HCT116 (cell line): ENCODE measurements at regions not wholly inside any gene's neighbourhood (a gene's known extent, or its start where the extent isn't known, plus 50 kb on each side); places are given as distances from the start of the nearest gene placed in this dataset.

Experiments used
- ATAC-seq: fragments of 200-7000 bp; cut with Tn5 transposase; 2 replicates; pipeline ENCODE4 v1.9.1; 2020; ENCODE audit warnings: mild to moderate bottlenecking, moderate library complexity
- BruUV-seq: library from RNA; stranded (reverse); fragments of 400-500 nt; replicated peaks from 2 replicates; lab custom pipeline; 2021; lab: Mats Ljungman, UMichigan
- CTCF ChIA-PET: fragments of 300-600 bp; sonication (Branson Sonifier 250); formaldehyde crosslinking; loops from one replicate; lab custom pipeline; 2021; ENCODE audit warnings: antibody characterized with exemption; lab: Charles Lee
- POLR2A ChIA-PET: fragments of 300-600, 350-600 bp; sonication (Branson Sonifier 250); formaldehyde crosslinking; loops from one replicate; lab custom pipeline; 2021; ENCODE audit warnings: antibody characterized with exemption; lab: Charles Lee
- RAD21 ChIA-PET, 2 experiments: fragments of 300-600 bp; sonication (Branson Sonifier 250); formaldehyde crosslinking; loops; one replicate each; lab custom pipeline; 2023; ENCODE audit warnings: low total read pairs in 2 of 2; ENCODE audit not compliant: uncharacterized antibody in 2 of 2, unreplicated experiment in 2 of 2, low non-redundant PET in 1 of 2; lab: Charles Lee
- DNase-seq: peaks from one replicate; pipeline ENCODE4 v3.0.0-alpha.2; 2010; ENCODE audit warnings: low read depth, low spot score
- H2AFZ ChIP-seq: fragments of 200-600 bp; shearing (Covaris generic), sonication (generic); 2 replicates; pipeline ENCODE4 v1.6.1; 2017; ENCODE audit warnings: low read depth, mixed run types, mixed read lengths, antibody characterized with exemption, low read length; ENCODE audit not compliant: poor library complexity, severe bottlenecking
- H3K27ac ChIP-seq: 2 replicates; pipeline ENCODE4 v1.5.1; 2012; ENCODE audit warnings: low read depth, low read length
- H3K27me3 ChIP-seq: fragments of 200-600 bp; sonication (generic); 2 replicates; pipeline ENCODE4 v1.6.1; 2016; ENCODE audit warnings: mixed run types, low read length, mixed read lengths; ENCODE audit not compliant: insufficient read depth
- H3K36me3 ChIP-seq, 2 experiments: fragments of 200-500 bp in 1 of 2; fragments of 200-600 bp in 1 of 2; sonication (Bioruptor generic) in 1 of 2; sonication (generic) in 1 of 2; 2 replicates each; pipeline versions ENCODE4 v1.5.1 to v1.6.1; 2014 to 2016; ENCODE audit warnings: low read length in 2 of 2, inconsistent platforms in 1 of 2, mixed read lengths in 1 of 2, mixed run types in 1 of 2; ENCODE audit not compliant: insufficient read depth in 2 of 2, control insufficient read depth in 1 of 2
- H3K4me1 ChIP-seq, 2 experiments: fragments of 200-600 bp in 1 of 2; sonication (generic) in 1 of 2; 2 replicates each; pipeline versions ENCODE4 v1.5.1 to v1.6.1; 2012 to 2017; ENCODE audit warnings: low read length in 2 of 2, inconsistent platforms in 1 of 2, mild to moderate bottlenecking in 1 of 2, mixed read lengths in 1 of 2, mixed run types in 1 of 2, moderate library complexity in 1 of 2; ENCODE audit not compliant: insufficient read depth in 2 of 2, control insufficient read depth in 1 of 2
- H3K4me2 ChIP-seq: fragments of 200-600 bp; sonication (generic); 2 replicates; pipeline ENCODE4 v1.6.1; 2017; ENCODE audit warnings: mixed run types, low read length, mixed read lengths
- H3K4me3 ChIP-seq, 2 experiments: fragments of 200-600 bp in 1 of 2; sonication (generic) in 1 of 2; replicated peaks in 1 of 2; 2 replicates each; pipeline ENCODE4 v1.5.1; 2011 to 2016; ENCODE audit warnings: low read length in 2 of 2, control low read depth in 1 of 2, low read depth in 1 of 2, mild to moderate bottlenecking in 1 of 2, mixed read lengths in 1 of 2, mixed run types in 1 of 2
- H3K79me2 ChIP-seq: fragments of 200-600 bp; sonication (generic); 2 replicates; pipeline ENCODE4 v1.6.1; 2017; ENCODE audit warnings: mild to moderate bottlenecking, mixed run types, low read length, moderate library complexity, mixed read lengths; ENCODE audit not compliant: insufficient read depth
- H3K9ac ChIP-seq: fragments of 200-600 bp; sonication (generic); 2 replicates; pipeline ENCODE4 v1.6.1; 2016; ENCODE audit warnings: low read length, mixed read lengths
- H3K9me2 ChIP-seq: fragments of 200-600 bp; sonication (generic), shearing (Covaris generic); 2 replicates; pipeline ENCODE4 v1.6.1; 2017; ENCODE audit warnings: mixed run types, mild to moderate bottlenecking, moderate library complexity; ENCODE audit not compliant: insufficient read depth
- H3K9me3 ChIP-seq, 2 experiments: fragments of 200-500 bp in 1 of 2; fragments of 200-600 bp in 1 of 2; sonication (Bioruptor generic) in 1 of 2; sonication (generic) in 1 of 2; 2 replicates each; pipeline ENCODE4 v1.6.1; 2014 to 2017; ENCODE audit warnings: low read length in 2 of 2, mixed read lengths in 2 of 2, inconsistent platforms in 1 of 2, low read depth in 1 of 2, mild to moderate bottlenecking in 1 of 2, mixed run types in 1 of 2, moderate library complexity in 1 of 2; ENCODE audit not compliant: control insufficient read depth in 1 of 2, insufficient read depth in 1 of 2
- H4K20me1 ChIP-seq: fragments of 200-600 bp; sonication (generic), shearing (Covaris generic); 2 replicates; pipeline ENCODE4 v1.6.1; 2017; ENCODE audit warnings: mixed run types, mild to moderate bottlenecking, moderate library complexity; ENCODE audit not compliant: insufficient read depth
- CTCF ChIP-seq, 3 experiments: fragments of 200-600 bp in 1 of 3; sonication (generic) in 1 of 3; IDR thresholded peaks in 2 of 3; conservative IDR thresholded peaks in 1 of 3; 2 replicates each; pipeline ENCODE4 v1.5.1; 2012 to 2017; ENCODE audit warnings: low read depth in 2 of 3, low read length in 2 of 3, antibody characterized with exemption in 1 of 3, borderline replicate concordance in 1 of 3, control low read depth in 1 of 3, mild to moderate bottlenecking in 1 of 3, mixed read lengths in 1 of 3, mixed run types in 1 of 3, moderate library complexity in 1 of 3; ENCODE audit not compliant: insufficient read depth in 1 of 3
- EGR1 ChIP-seq: IDR thresholded peaks from 2 replicates; pipeline ENCODE4 v1.6.1; 2012; ENCODE audit warnings: low read depth
- MAX ChIP-seq: IDR thresholded peaks from 2 replicates; pipeline ENCODE4 v1.6.1; 2012
- POLR2A ChIP-seq: IDR thresholded peaks from 2 replicates; pipeline ENCODE4 v1.7.0; 2011; ENCODE audit warnings: borderline replicate concordance; ENCODE audit not compliant: insufficient read depth, insufficient read length; ENCODE audit errors: extremely low read depth
- POLR2AphosphoS5 ChIP-seq: IDR thresholded peaks from 2 replicates; pipeline ENCODE4 v1.6.1; 2011; ENCODE audit warnings: mild to moderate bottlenecking, low read depth, low read length, moderate library complexity
- REST ChIP-seq: IDR thresholded peaks from 2 replicates; pipeline ENCODE4 v1.6.1; 2012; ENCODE audit warnings: low read depth
- SRF ChIP-seq: IDR thresholded peaks from 2 replicates; pipeline ENCODE4 v1.6.1; 2012; ENCODE audit warnings: low read depth
- intact Hi-C: fragments of 100-400 bp; cut with micrococcal nuclease; formaldehyde crosslinking; loops from 2 replicates; pipeline ENCODE4 v1.10.0; 2022

- TF ChIP-seq CTCF (IDR thresholded peaks at IDR 0.05 in 2 of 3, conservative IDR thresholded peaks at IDR 0.05 in 1 of 3; ENCODE audit: borderline replicate concordance in 1 of 3, insufficient read depth in 1 of 3, low read depth in 2 of 3, low read length in 2 of 3) (no peak), REST (no peak), POLR2AphosphoS5 (no peak), EGR1 (no peak), MAX (no peak)
Observed at GRCh38 chr16:47938272-47938671, 217.5 kb downstream of the ABCC12 start (continued).

- ChIA-PET RAD21 (interaction anchor here (0.6 kb wide), 2 partner anchors 9 to 101 kb away, joined by 3 read pairs; no protein-coding TSS in a partner anchor), POLR2A (no interaction called here), CTCF (interaction anchor here (1.2 kb wide), 1 partner anchor 786 kb away, joined by 3 read pairs; no protein-coding TSS in a partner anchor)
- no peaks in the 10 kb centered on the region for H3K4me1 ChIP-seq
- H3K79me2 ChIP-seq = no peaks in the 10 kb centered on the region
- BruUV-seq = no TSS peak
- peak; percentile 74 for ATAC-seq
- no peak overlapping the region for H3K4me3 ChIP-seq
- no peaks in the 10 kb centered on the region for H3K9me3 ChIP-seq
- no peaks in the 10 kb centered on the region for H3K9me2 ChIP-seq
- H3K27me3 ChIP-seq = peaks cover 4% of the 10 kb centered on the region; the same call in 1 of the 2 replicates
- intact Hi-C loops = no loop called here
- H4K20me1 ChIP-seq = no peaks in the 10 kb centered on the region
- no peak overlapping the region for H3K9ac ChIP-seq
- no peak overlapping the region for H3K4me2 ChIP-seq
- peak; percentile 24 for DNase-seq
- H3K36me3 ChIP-seq = no peaks in the 10 kb centered on the region
- no peak overlapping the region for H3K27ac ChIP-seq
- peak; percentile 72 for TF ChIP-seq SRF
- peak in 1 of 3 experiments; percentile 35; a peak in 2 of 6 replicates for TF ChIP-seq CTCF (IDR thresholded peaks at IDR 0.05 in 2 of 3, conservative IDR thresholded peaks at IDR 0.05 in 1 of 3; ENCODE audit: borderline replicate concordance in 1 of 3, insufficient read depth in 1 of 3, low read depth in 2 of 3, low read length in 2 of 3)
- no peak for TF ChIP-seq POLR2A
- no peak overlapping the region for H2AFZ ChIP-seq
Observed at GRCh38 chr16:47928008-47928407, 227.8 kb downstream of the ABCC12 start.
